Inflammatory macrophage (primary cell): ENCODE measurements at regions not wholly inside any gene's neighbourhood (a gene's known extent, or its start where the extent isn't known, plus 50 kb on each side); places are given as distances from the start of the nearest gene placed in this dataset.
"Not testable (repeated sequence)": the region's sequence is repeated elsewhere in the genome, so short reads cannot be mapped to it uniquely, and the experiment has no call there.

ENCODE experiments used
- DNase-seq, 2 donors: peaks; one replicate each; pipeline ENCODE4 v3.0.0-alpha.2; 2020 to 2022

- DNase-seq: peak; percentile 3 to 54
These were observed 318.7 kb upstream of the NCKAP5 start for GRCh38 chr2:133886735-133887675.

GRCh38 chr2:133887676-133888040, 319.4 kb upstream of the NCKAP5 start:
- no peak for DNase-seq

- no peak for DNase-seq
These were observed 319.8 kb upstream of the NCKAP5 start for GRCh38 chr2:133888107-133888506.

- no peak for DNase-seq
These were observed 320.5 kb upstream of the NCKAP5 start for GRCh38 chr2:133888621-133889219.

- DNase-seq: no peak
These were observed 324.2 kb upstream of the NCKAP5 start for GRCh38 chr2:133892352-133892913.

GRCh38 chr2:133894429-133894828, 326.2 kb upstream of the NCKAP5 start:
- DNase-seq: no peak

GRCh38 chr2:133897838-133898237, 329.6 kb upstream of the NCKAP5 start:
- DNase-seq: not testable (repeated sequence)

GRCh38 chr2:133900909-133901308, 332.6 kb upstream of the NCKAP5 start:
- no peak for DNase-seq

GRCh38 chr2:133906396-133906795, 338.1 kb upstream of the NCKAP5 start:
- no peak for DNase-seq

GRCh38 chr2:133906926-133907325, 338.7 kb upstream of the NCKAP5 start:
- no peak for DNase-seq

GRCh38 chr2:133908171-133908570, 339.9 kb upstream of the NCKAP5 start:
- no peak for DNase-seq

GRCh38 chr2:133918141-133918540, 335.7 kb upstream of the MGAT5 start:
- DNase-seq: no peak

- DNase-seq: no peak
These were observed 334.6 kb upstream of the MGAT5 start for GRCh38 chr2:133919285-133919684.

- no peak for DNase-seq
These were observed 326.0 kb upstream of the MGAT5 start for GRCh38 chr2:133927894-133928293.

GRCh38 chr2:133936096-133936495, 317.8 kb upstream of the MGAT5 start:
- no peak for DNase-seq

- DNase-seq: no peak
These were observed 317.3 kb upstream of the MGAT5 start for GRCh38 chr2:133936601-133937000.

GRCh38 chr2:133937669-133938068, 316.2 kb upstream of the MGAT5 start:
- DNase-seq: no peak

GRCh38 chr2:133940134-133940533, 313.7 kb upstream of the MGAT5 start:
- DNase-seq: no peak

GRCh38 chr2:133941666-133942065, 312.2 kb upstream of the MGAT5 start:
- no peak for DNase-seq

- DNase-seq: no peak
These were observed 311.5 kb upstream of the MGAT5 start for GRCh38 chr2:133942398-133942797.

GRCh38 chr2:133943108-133943507, 310.8 kb upstream of the MGAT5 start:
- DNase-seq: no peak

GRCh38 chr2:133945089-133945488, 308.8 kb upstream of the MGAT5 start:
- DNase-seq: no peak

GRCh38 chr2:133947057-133947456, 306.8 kb upstream of the MGAT5 start:
- no peak for DNase-seq
